NCI-H345 treated with DMSO at 0.1 percent for 48 hours (cell line): ENCODE measurements at regions not wholly inside any gene's neighbourhood (a gene's known extent, or its start where the extent isn't known, plus 50 kb on each side); places are given as distances from the start of the nearest gene placed in this dataset.

Experiments
- DNase-seq: peaks from one replicate; lab custom pipeline; 2025; ENCODE audit not compliant: unreplicated experiment; lab: John Stamatoyannopoulos, UW

- no peak for DNase-seq
Measured at GRCh38 chr2:23092831-23093230, 292.1 kb upstream of the KLHL29 start.

- DNase-seq, result no peak
Measured at GRCh38 chr2:23093513-23093912, 291.5 kb upstream of the KLHL29 start.

GRCh38 chr2:23096906-23097602, 287.9 kb upstream of the KLHL29 start:
- DNase-seq, result no peak

- DNase-seq, result no peak
Measured at GRCh38 chr2:23100406-23100805, 284.6 kb upstream of the KLHL29 start.

GRCh38 chr2:23106242-23106785, 278.7 kb upstream of the KLHL29 start:
- DNase-seq, result no peak

- no peak for DNase-seq
Measured at GRCh38 chr2:23107327-23107941, 277.5 kb upstream of the KLHL29 start.

- no peak for DNase-seq
Measured at GRCh38 chr2:23111263-23111662, 273.7 kb upstream of the KLHL29 start.

- DNase-seq, result no peak
Measured at GRCh38 chr2:23112517-23112916, 272.5 kb upstream of the KLHL29 start.

DNA sequence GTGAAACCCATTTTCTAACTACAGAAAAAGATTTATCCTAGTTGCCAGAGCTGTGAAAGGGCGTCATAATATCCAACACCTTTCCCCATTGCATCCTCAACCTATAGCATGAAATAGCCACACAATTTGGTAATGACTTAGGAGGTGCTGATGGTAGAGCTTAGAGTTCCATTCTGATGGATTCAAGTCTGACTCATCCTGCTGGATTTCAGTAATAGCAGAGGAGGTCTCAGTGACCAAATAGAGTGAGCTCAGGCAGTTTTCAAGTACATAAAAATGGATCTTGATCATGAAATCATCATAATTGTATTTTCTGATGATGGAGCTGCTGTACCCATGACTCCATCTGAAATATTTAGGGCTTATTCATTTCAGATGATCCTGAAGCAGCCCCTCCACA, 270.7 kb upstream of the KLHL29 start:
- DNase-seq, result no peak

DNA sequence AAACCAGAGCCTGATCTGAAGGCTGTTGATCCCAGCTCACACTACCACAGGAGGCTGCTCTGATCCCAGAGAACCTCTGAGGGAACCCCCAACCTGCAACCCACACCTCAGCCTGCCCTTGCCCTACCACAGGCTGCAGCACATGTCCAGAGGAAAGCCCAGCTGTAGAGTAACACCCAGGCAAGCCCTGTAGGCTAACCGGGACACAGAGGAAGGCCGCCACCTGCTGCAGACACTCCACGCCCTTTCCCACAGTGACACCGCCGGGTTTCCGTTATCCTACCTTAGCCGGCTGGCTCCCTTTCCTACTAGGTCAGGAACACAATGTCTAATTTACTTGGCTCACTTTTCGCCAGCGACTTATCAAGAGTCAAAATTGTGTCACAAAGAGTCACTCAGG, 266.7 kb upstream of the KLHL29 start:
- no peak for DNase-seq

- no peak for DNase-seq
Measured at GRCh38 chr2:23118894-23119293, 266.1 kb upstream of the KLHL29 start.

GRCh38 chr2:23120161-23120560, 264.8 kb upstream of the KLHL29 start:
- no peak for DNase-seq

GRCh38 chr2:23121968-23122648, 262.9 kb upstream of the KLHL29 start:
- no peak for DNase-seq

GRCh38 chr2:23122681-23123215, 262.2 kb upstream of the KLHL29 start:
- no peak for DNase-seq

DNA sequence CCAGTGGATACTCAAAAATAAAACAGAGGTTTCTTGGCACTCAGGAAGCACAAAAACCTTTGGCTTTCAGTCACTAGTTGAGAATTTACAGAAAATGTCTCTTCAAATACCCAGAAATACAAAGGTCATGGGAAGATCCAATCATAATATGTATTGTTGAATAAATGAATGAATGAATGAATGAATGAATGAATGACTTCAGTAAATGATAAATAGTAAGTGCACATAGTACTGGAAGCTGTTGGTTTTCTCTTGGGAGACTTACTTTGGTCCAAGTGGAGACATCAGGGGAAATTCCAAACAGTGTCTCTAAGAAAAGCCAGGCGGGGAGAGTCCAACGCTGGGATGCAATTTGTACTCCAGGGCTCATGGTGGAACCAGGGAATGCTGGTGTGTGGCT, 261.3 kb upstream of the KLHL29 start:
- no peak for DNase-seq

GRCh38 chr2:23124214-23124750, 260.7 kb upstream of the KLHL29 start:
- DNase-seq, result no peak

DNA sequence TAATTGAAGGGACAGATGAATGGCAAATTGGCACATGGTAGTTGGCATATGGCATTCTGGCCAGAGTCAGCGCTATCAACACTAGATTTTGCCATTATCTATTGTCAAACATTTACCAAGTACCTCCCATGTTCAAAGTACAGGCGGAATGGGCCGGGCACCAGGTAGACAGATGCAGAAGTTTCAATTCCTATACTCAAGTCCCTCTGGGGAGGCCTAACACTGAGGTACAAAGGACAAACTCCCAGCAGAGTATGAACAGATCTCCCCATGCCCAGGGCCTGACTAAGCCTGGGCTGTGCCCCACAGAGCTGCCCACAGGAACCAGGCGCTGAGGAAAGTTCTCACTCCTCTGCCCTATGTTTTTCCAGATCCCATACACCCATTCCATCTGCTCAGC, 257.5 kb upstream of the KLHL29 start:
- no peak for DNase-seq

DNA sequence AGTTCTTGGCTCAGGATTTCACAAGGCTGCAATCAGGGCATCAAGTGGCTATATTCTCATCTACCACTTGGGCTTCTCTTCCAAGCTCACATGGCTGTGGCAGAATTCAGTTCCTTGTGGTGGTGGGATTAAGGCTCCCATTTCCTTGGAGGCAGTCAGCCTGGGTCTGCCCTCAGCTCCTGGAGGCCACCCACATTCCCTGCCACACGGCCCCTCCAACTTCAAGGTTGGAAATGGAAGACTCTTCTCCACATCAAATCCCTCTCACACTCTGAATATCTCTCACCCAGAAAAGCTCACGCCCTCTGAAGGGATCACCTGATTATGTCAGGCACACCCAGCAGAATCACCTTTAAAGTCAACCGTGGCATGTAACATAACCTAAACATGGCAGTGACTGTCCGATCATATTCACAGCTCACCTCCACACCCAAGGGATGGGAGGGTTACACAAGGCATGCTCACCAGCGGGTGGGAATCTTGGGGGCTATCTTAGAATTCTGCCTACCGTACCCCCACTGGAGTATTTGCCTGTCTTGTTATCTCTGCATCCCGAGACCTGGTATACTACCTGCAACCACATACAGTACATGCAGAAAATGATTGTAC, 256.2 kb upstream of the KLHL29 start:
- DNase-seq, result no peak

DNA sequence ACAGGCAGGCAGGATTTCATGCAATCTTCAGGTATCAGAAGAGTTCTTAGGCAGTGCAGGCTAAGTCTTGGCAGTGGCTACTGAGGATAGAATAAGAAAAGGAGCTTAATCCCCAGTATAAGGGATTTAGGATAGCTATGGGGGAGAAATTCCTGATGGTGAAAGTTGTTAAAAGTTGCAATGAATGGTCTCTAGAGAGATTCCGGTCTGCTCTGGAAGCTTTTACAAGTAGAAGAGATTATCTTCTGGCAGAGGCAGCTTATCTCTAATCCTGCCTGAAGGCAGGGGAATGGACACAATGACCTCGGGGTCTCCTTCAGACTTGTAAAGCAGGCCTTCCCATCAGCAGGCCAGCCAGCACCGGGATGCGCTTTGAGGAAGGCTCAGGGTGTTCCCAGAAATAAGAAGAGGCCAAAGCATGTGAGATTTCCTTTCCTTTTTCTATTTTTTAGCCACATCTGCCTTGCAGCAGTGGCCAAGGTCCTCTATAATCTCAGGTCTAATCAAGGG, 253.9 kb upstream of the KLHL29 start:
- no peak for DNase-seq

DNA sequence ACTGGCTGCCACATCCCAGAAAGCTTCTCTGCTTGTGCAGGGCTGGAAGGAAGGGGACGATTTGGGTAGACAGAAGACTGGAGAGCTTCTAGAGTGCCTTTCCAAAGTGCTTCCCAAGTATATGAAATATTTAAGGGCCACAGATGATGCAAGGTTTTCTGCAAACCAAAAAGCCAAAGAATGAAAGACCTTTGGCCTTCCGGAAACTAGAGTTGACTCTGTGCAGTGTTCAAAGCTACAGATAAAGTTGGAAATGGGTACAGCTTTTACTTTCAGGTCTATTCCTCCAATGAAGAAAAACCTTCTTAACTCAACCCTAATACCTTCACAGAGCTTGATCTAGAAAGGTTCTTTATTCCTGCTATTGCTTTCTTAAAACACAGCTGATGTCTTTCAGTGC, 253.0 kb upstream of the KLHL29 start:
- no peak for DNase-seq
